ENCODE measurements at regions not wholly inside any gene's neighbourhood (a gene's known extent, or its start where the extent isn't known, plus 50 kb on each side); places are given as distances from the start of the nearest gene placed in this dataset.
A peak's percentile ranks its signal among the peaks of the same experiment; 100 is the strongest.

GRCh38 chr4:43990551-43990950 is 458.1 kb downstream of the KCTD8 start:
- DNase-seq = no peak
- 75% methylated on average over 7 of the region's 7 CpGs for WGBS

GRCh38 chr4:43990963-43991362 is 457.6 kb downstream of the KCTD8 start:
- Histone ChIP-seq H3K27ac (ENCODE audit: low read length) (no peak overlapping the region), H3K27me3 (ENCODE audit: control insufficient read depth, insufficient read depth) (no peaks in the 10 kb centered on the region), H3K9me3 (ENCODE audit: control insufficient read depth, low read length) (no peaks in the 10 kb centered on the region), H3K4me3 (ENCODE audit: low read length) (no peak overlapping the region), H3K4me1 (ENCODE audit: control insufficient read depth, insufficient read depth, low read length) (no peaks in the 10 kb centered on the region)
- ATAC-seq (no peak), DNase-seq (no peak)
- intact Hi-C loops (cut with DNase I) = no loop called here
- 68% methylated on average over 3 of the region's 3 CpGs for WGBS

More at GRCh38 chr4:43990551-43990950, 458.1 kb downstream of the KCTD8 start:
- ATAC-seq = no peak
- Histone ChIP-seq H3K27me3 (ENCODE audit: control insufficient read depth, insufficient read depth) (no peaks in the 10 kb centered on the region), H3K4me1 (ENCODE audit: control insufficient read depth, insufficient read depth, low read length) (no peaks in the 10 kb centered on the region), H3K9me3 (ENCODE audit: control insufficient read depth, low read length) (no peaks in the 10 kb centered on the region), H3K4me3 (ENCODE audit: low read length) (no peak overlapping the region), H3K27ac (ENCODE audit: low read length) (no peak overlapping the region)
- intact Hi-C loops (cut with DNase I) = no loop called here

GRCh38 chr4:43992552-43992951 is 456.1 kb downstream of the KCTD8 start:
- DNase-seq = no peak
- H3K27me3 ChIP-seq (ENCODE audit: control insufficient read depth, insufficient read depth) = no peaks in the 10 kb centered on the region
- no peak overlapping the region for H3K4me3 ChIP-seq (ENCODE audit: low read length)
- no peaks in the 10 kb centered on the region for H3K4me1 ChIP-seq (ENCODE audit: control insufficient read depth, insufficient read depth, low read length)
- no peak overlapping the region for H3K27ac ChIP-seq (ENCODE audit: low read length)
- no peak for ATAC-seq
- intact Hi-C loops (cut with DNase I) = no loop called here
- no peaks in the 10 kb centered on the region for H3K9me3 ChIP-seq (ENCODE audit: control insufficient read depth, low read length)
- 47% methylated on average over 3 of the region's 3 CpGs for WGBS

GRCh38 chr4:43993196-43993902 is 455.3 kb downstream of the KCTD8 start:
- H3K4me1 ChIP-seq (ENCODE audit: control insufficient read depth, insufficient read depth, low read length) = no peaks in the 10 kb centered on the region
- DNase-seq (no peak), ATAC-seq (no peak)
- H3K4me3 ChIP-seq (ENCODE audit: low read length) = no peak overlapping the region
- 59% methylated on average over 2 of the region's 2 CpGs for WGBS
- H3K27me3 ChIP-seq (ENCODE audit: control insufficient read depth, insufficient read depth) = no peaks in the 10 kb centered on the region
- intact Hi-C loops (cut with DNase I) = no loop called here
- no peak overlapping the region for H3K27ac ChIP-seq (ENCODE audit: low read length)
- no peaks in the 10 kb centered on the region for H3K9me3 ChIP-seq (ENCODE audit: control insufficient read depth, low read length)

- Histone ChIP-seq H3K9me3 (ENCODE audit: control insufficient read depth, low read length) (no peaks in the 10 kb centered on the region), H3K27me3 (ENCODE audit: control insufficient read depth, insufficient read depth) (no peaks in the 10 kb centered on the region), H3K27ac (ENCODE audit: low read length) (no peak overlapping the region), H3K4me1 (ENCODE audit: control insufficient read depth, insufficient read depth, low read length) (no peaks in the 10 kb centered on the region), H3K4me3 (ENCODE audit: low read length) (no peak overlapping the region)
- ATAC-seq = no peak
- WGBS = 75% methylated on average over 1 of the region's 1 CpG
- intact Hi-C loops (cut with DNase I) = no loop called here
- no peak for DNase-seq
These were observed 448.9 kb downstream of the KCTD8 start for GRCh38 chr4:43999669-44000068.

GRCh38 chr4:44002368-44002767 is 446.2 kb downstream of the KCTD8 start:
- Histone ChIP-seq H3K9me3 (ENCODE audit: control insufficient read depth, low read length) (no peaks in the 10 kb centered on the region), H3K4me1 (ENCODE audit: control insufficient read depth, insufficient read depth, low read length) (no peaks in the 10 kb centered on the region), H3K27ac (ENCODE audit: low read length) (no peak overlapping the region), H3K4me3 (ENCODE audit: low read length) (no peak overlapping the region), H3K27me3 (ENCODE audit: control insufficient read depth, insufficient read depth) (no peaks in the 10 kb centered on the region)
- no peak for DNase-seq
- ATAC-seq = no peak
- WGBS = 70% methylated on average over 5 of the region's 5 CpGs
- intact Hi-C loops (cut with DNase I) = no loop called here

GRCh38 chr4:44016570-44017421 is 431.8 kb downstream of the KCTD8 start:
- intact Hi-C loops (cut with DNase I) = no loop called here
- H3K4me1 ChIP-seq (ENCODE audit: control insufficient read depth, insufficient read depth, low read length) = no peaks in the 10 kb centered on the region
- WGBS = 82% methylated on average over 18 of the region's 18 CpGs
- DNase-seq (no peak), ATAC-seq (no peak)
- H3K27me3 ChIP-seq (ENCODE audit: control insufficient read depth, insufficient read depth) = no peaks in the 10 kb centered on the region
- H3K9me3 ChIP-seq (ENCODE audit: control insufficient read depth, low read length) = no peaks in the 10 kb centered on the region
- H3K27ac ChIP-seq (ENCODE audit: low read length) = no peak overlapping the region
- peak overlapping the region; percentile 25 for H3K4me3 ChIP-seq (ENCODE audit: low read length)

- intact Hi-C loops (cut with DNase I) = no loop called here
- ATAC-seq (no peak), DNase-seq (no peak)
- no peak overlapping the region for H3K27ac ChIP-seq (ENCODE audit: low read length)
- H3K4me3 ChIP-seq (ENCODE audit: low read length) = peak overlapping the region; percentile 25
- WGBS = 92% methylated on average over 3 of the region's 3 CpGs
- no peaks in the 10 kb centered on the region for H3K9me3 ChIP-seq (ENCODE audit: control insufficient read depth, low read length)
- H3K27me3 ChIP-seq (ENCODE audit: control insufficient read depth, insufficient read depth) = no peaks in the 10 kb centered on the region
- no peaks in the 10 kb centered on the region for H3K4me1 ChIP-seq (ENCODE audit: control insufficient read depth, insufficient read depth, low read length)
These were observed 431.2 kb downstream of the KCTD8 start for GRCh38 chr4:44017422-44017739.

- no peak for ATAC-seq
- intact Hi-C loops (cut with DNase I) = no loop called here
These were observed 428.9 kb downstream of the KCTD8 start for GRCh38 chr4:44019721-44020120.

GRCh38 chr4:44025376-44026020 is 423.1 kb downstream of the KCTD8 start:
- H3K9me3 ChIP-seq (ENCODE audit: control insufficient read depth, low read length) = no peaks in the 10 kb centered on the region
- no peaks in the 10 kb centered on the region for H3K27me3 ChIP-seq (ENCODE audit: control insufficient read depth, insufficient read depth)
- H3K4me3 ChIP-seq (ENCODE audit: low read length) = peak overlapping the region; percentile 25
- no peaks in the 10 kb centered on the region for H3K4me1 ChIP-seq (ENCODE audit: control insufficient read depth, insufficient read depth, low read length)
- intact Hi-C loops (cut with DNase I) = no loop called here
- ATAC-seq = no peak
- DNase-seq = no peak
- no peak overlapping the region for H3K27ac ChIP-seq (ENCODE audit: low read length)
- WGBS = 53% methylated on average over 3 of the region's 3 CpGs

More at GRCh38 chr4:44019721-44020120, 428.9 kb downstream of the KCTD8 start:
- no peaks in the 10 kb centered on the region for H3K9me3 ChIP-seq (ENCODE audit: control insufficient read depth, low read length)
- no peak for DNase-seq
- H3K27ac ChIP-seq (ENCODE audit: low read length) = no peak overlapping the region
- no peak overlapping the region for H3K4me3 ChIP-seq (ENCODE audit: low read length)
- H3K4me1 ChIP-seq (ENCODE audit: control insufficient read depth, insufficient read depth, low read length) = no peaks in the 10 kb centered on the region
- H3K27me3 ChIP-seq (ENCODE audit: control insufficient read depth, insufficient read depth) = no peaks in the 10 kb centered on the region
- WGBS = 48% methylated on average over 1 of the region's 1 CpG

- intact Hi-C loops (cut with DNase I) = no loop called here
- 75% methylated on average over 2 of the region's 2 CpGs for WGBS
- Histone ChIP-seq H3K9me3 (ENCODE audit: control insufficient read depth, low read length) (no peaks in the 10 kb centered on the region), H3K27ac (ENCODE audit: low read length) (no peak overlapping the region), H3K27me3 (ENCODE audit: control insufficient read depth, insufficient read depth) (no peaks in the 10 kb centered on the region), H3K4me1 (ENCODE audit: control insufficient read depth, insufficient read depth, low read length) (no peaks in the 10 kb centered on the region), H3K4me3 (ENCODE audit: low read length) (no peak overlapping the region)
- no peak for DNase-seq
- ATAC-seq = no peak
These were observed 409.8 kb downstream of the KCTD8 start for GRCh38 chr4:44038811-44039210.
